ENCODE measurements at regions not wholly inside any gene's neighbourhood (a gene's known extent, or its start where the extent isn't known, plus 50 kb on each side); places are given as distances from the start of the nearest gene placed in this dataset.

GRCh38 chr15:29986946-29987345 is 95.8 kb upstream of the GOLGA8J start:
- peaks cover 5% of the 10 kb centered on the region for H3K4me1 ChIP-seq (ENCODE audit: insufficient read depth, low read length)
- H4K91ac ChIP-seq (ENCODE audit: insufficient read length, low read depth, low read length): no peak overlapping the region
- H2AFZ ChIP-seq (ENCODE audit: low read length): no peak overlapping the region
- H4K5ac ChIP-seq (ENCODE audit: insufficient read length, low read depth, low read length): no peak overlapping the region
- no peak for TF ChIP-seq CTCF (conservative IDR thresholded peaks at IDR 0.05)
- Mint-ChIP-seq H3K36me3 (ENCODE audit: insufficient read depth in 1 of 3, low read depth in 3 of 3) (peaks cover 0 to 4% (median 2%) of the 10 kb centered on the region in 3 experiments; a peak in 2 of 7 replicates), H3K4me3 (no peak overlapping the region), H3K27ac (no peak overlapping the region), H3K27me3 (ENCODE audit: low read depth) (no peaks in the 10 kb centered on the region), H3K4me1 (peaks cover 27 to 28% of the 10 kb centered on the region in 2 experiments), H3K9me3 (peaks cover 3% of the 10 kb centered on the region in 2 experiments; a peak in 2 of 5 replicates)
- no peaks in the 10 kb centered on the region for H3K9me3 ChIP-seq (ENCODE audit: control insufficient read depth, low read depth, low read length)
- H4K20me1 ChIP-seq (ENCODE audit: control insufficient read depth, insufficient read depth, insufficient read length): no peaks in the 10 kb centered on the region
- H2AK5ac ChIP-seq (ENCODE audit: insufficient read length, low read length): no peak overlapping the region
- no peak overlapping the region for H4K8ac ChIP-seq (replicated peaks; ENCODE audit: insufficient read length, low read depth, low read length)
- no peak overlapping the region for H2BK12ac ChIP-seq (ENCODE audit: insufficient read length, low read depth, low read length)
- no CpG with 5 or more reads among the region's 2 CpGs for WGBS (ENCODE audit: extremely low coverage, insufficient read length, low lambda C conversion rate)
- H2BK20ac ChIP-seq (ENCODE audit: low read depth, low read length, poor library complexity, severe bottlenecking): no peak overlapping the region
- H3K4ac ChIP-seq (ENCODE audit: low read depth, low read length): no peak overlapping the region
- no peak overlapping the region for H2BK120ac ChIP-seq (ENCODE audit: low read depth, low read length, poor library complexity, severe bottlenecking)
- no peak overlapping the region for H3K23ac ChIP-seq (ENCODE audit: insufficient read length, low read depth, low read length)
- no peak overlapping the region for H3K4me2 ChIP-seq (ENCODE audit: insufficient read depth, insufficient read length, low read length)
- H3K9ac ChIP-seq (ENCODE audit: extremely low read depth, insufficient read length, low read length): no peak overlapping the region
- no peak overlapping the region for H3K14ac ChIP-seq (ENCODE audit: insufficient read depth, low read length)
- H2BK15ac ChIP-seq (ENCODE audit: low read depth, low read length): no peak overlapping the region
- H3K23me2 ChIP-seq (ENCODE audit: insufficient read length, low read depth, low read length, poor library complexity, severe bottlenecking): no peaks in the 10 kb centered on the region
- H3K27me3 ChIP-seq (ENCODE audit: insufficient read depth, low read length): no peaks in the 10 kb centered on the region
- no peak overlapping the region for H3K18ac ChIP-seq (ENCODE audit: insufficient read length, low read depth, low read length)
- no peaks in the 10 kb centered on the region for H3K79me2 ChIP-seq (ENCODE audit: insufficient read depth, low read length)
- H3K79me1 ChIP-seq (ENCODE audit: insufficient read depth, low read depth, low read length, poor library complexity, severe bottlenecking): no peaks in the 10 kb centered on the region
- H3K27ac ChIP-seq (ENCODE audit: insufficient read length, low read depth, low read length): no peak overlapping the region
- DNase-seq: no peak
- no peak overlapping the region for H3T11ph ChIP-seq (ENCODE audit: low read length)
- no peak overlapping the region for H3K56ac ChIP-seq (ENCODE audit: insufficient read length, low read depth, low read length)
- H2BK5ac ChIP-seq (ENCODE audit: insufficient read length, low read length): no peak overlapping the region
